T follicular helper cell (primary cell): ENCODE measurements at regions not wholly inside any gene's neighbourhood (a gene's known extent, or its start where the extent isn't known, plus 50 kb on each side); places are given as distances from the start of the nearest gene placed in this dataset.

Experiments used
- DNase-seq: peaks from one replicate; pipeline ENCODE4 v3.0.0-alpha.2; 2020; ENCODE audit warnings: low read depth

GRCh38 chr18:2424420-2424819, 146.9 kb downstream of the METTL4 start:
- no peak for DNase-seq

- no peak for DNase-seq
Measured at GRCh38 chr18:2425426-2426317, 145.6 kb downstream of the METTL4 start.

- DNase-seq: no peak
Measured at GRCh38 chr18:2430191-2430590, 141.1 kb downstream of the METTL4 start.

GRCh38 chr18:2431806-2432205, 139.5 kb downstream of the METTL4 start:
- no peak for DNase-seq

GRCh38 chr18:2433366-2433765, 137.9 kb downstream of the METTL4 start:
- DNase-seq: no peak

- DNase-seq: no peak
Measured at GRCh38 chr18:2441544-2441943, 129.8 kb downstream of the METTL4 start.

GRCh38 chr18:2442006-2442405, 129.3 kb downstream of the METTL4 start:
- DNase-seq: no peak

- no peak for DNase-seq
Measured at GRCh38 chr18:2442726-2443275, 128.5 kb downstream of the METTL4 start.

- no peak for DNase-seq
Measured at GRCh38 chr18:2444201-2444875, 127.0 kb downstream of the METTL4 start.

GRCh38 chr18:2448565-2449151, 122.6 kb downstream of the METTL4 start:
- DNase-seq: no peak

GRCh38 chr18:2451556-2451955, 119.7 kb downstream of the METTL4 start:
- DNase-seq: no peak

- DNase-seq: no peak
Measured at GRCh38 chr18:2459886-2460285, 111.4 kb downstream of the METTL4 start.

GRCh38 chr18:2466978-2467377, 104.3 kb downstream of the METTL4 start:
- DNase-seq: no peak

- DNase-seq: no peak
Measured at GRCh38 chr18:2468051-2468450, 103.3 kb downstream of the METTL4 start.

- DNase-seq: no peak
Measured at GRCh38 chr18:2471523-2471922, 99.8 kb downstream of the METTL4 start.

GRCh38 chr18:2478662-2479061, 92.6 kb downstream of the METTL4 start:
- DNase-seq: no peak

GRCh38 chr18:2480536-2480935, 90.8 kb downstream of the METTL4 start:
- DNase-seq: no peak

- DNase-seq: no peak
Measured at GRCh38 chr18:2482706-2483475, 88.4 kb downstream of the METTL4 start.

GRCh38 chr18:2485983-2486382, 85.3 kb downstream of the METTL4 start:
- no peak for DNase-seq

- DNase-seq: no peak
Measured at GRCh38 chr18:2486426-2486825, 84.9 kb downstream of the METTL4 start.
